NCI-H460 (cell line): ENCODE measurements at regions not wholly inside any gene's neighbourhood (a gene's known extent, or its start where the extent isn't known, plus 50 kb on each side); places are given as distances from the start of the nearest gene placed in this dataset.

Experiments
- DNase-seq: peaks from one replicate; pipeline ENCODE4 v3.0.0-alpha.2; 2016; ENCODE audit warnings: low read depth; ENCODE audit errors: extremely low read depth

DNA sequence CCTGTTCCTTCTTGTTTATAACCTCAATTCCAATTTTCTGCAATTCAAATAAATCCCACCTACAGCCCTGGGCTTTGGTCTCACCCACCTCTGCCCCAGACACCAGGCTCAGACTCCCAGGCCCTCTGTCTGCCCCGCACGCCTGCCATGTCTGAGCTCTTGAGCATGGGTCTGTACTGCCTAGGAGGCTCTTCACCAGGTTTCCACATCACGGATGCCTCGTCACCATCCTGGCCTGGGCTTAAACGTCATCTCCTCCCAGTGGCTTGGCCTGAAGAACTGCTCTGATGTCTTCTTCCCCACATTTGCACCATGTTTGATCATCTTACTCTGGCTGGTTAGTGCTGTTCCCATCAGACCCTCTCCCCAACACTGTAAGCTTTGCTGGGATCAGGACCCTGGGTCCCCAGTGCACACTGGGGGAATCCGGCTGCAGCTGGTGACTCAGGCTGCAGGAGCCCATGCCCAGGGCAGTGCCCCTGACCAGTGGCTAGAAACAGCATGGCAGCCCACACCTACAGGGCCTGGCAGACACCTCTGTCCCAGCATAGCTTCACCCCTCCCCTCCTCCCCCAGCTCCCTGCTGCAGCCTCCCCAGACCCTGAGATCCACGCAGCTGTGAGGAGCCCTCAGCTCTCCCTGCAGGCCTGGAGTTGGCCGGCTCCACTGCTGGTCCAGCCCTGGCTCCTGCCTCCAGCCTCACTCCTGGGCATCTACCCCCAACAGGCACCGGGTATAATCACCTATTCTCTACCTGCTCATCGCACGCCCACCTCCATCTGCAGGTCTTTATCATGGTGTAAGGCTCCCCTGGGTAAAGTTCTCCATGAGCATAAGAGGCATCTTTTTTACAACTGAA lies 162.8 kb upstream of the NSMCE3 start:
- no peak for DNase-seq

DNA sequence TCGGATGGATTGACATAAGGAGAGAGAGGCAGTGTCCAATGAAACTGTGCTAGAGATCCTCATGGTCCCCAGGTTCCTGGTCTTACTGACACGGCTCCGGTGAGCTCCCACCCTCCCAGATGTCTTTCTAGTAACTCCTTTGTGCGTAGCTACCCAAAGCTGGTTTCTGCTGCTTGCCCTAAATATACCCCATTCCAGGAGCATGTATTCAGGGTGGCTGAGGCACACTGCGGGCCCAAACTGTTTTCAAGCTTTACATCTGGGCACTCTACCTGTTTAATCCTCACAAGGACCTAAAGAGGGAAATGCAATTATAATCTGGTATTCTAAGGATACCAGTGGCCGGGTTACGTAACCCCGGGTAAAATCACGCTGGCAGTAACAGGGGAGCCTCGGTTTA lies 161.2 kb upstream of the NSMCE3 start:
- no peak for DNase-seq

DNA sequence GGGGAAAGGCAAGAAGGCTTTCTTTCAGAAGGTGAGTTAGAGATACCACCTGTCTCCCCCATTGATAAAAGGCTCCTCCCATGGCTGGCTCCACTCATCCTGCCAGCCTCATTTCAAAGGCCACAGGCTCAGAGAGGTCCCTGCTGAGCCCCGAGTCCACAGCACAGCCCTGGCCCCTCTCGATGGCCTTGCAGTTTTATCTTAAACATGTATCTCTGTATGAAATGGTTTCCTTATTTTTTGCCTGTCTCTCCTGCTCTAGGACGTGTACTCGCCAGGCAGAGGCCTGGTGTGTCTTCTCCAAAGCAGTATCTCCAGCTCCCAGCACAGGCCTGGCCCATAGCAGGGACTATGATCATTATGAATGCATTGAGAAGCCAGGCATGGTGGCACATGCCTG lies 160.5 kb upstream of the NSMCE3 start:
- no peak for DNase-seq

DNA sequence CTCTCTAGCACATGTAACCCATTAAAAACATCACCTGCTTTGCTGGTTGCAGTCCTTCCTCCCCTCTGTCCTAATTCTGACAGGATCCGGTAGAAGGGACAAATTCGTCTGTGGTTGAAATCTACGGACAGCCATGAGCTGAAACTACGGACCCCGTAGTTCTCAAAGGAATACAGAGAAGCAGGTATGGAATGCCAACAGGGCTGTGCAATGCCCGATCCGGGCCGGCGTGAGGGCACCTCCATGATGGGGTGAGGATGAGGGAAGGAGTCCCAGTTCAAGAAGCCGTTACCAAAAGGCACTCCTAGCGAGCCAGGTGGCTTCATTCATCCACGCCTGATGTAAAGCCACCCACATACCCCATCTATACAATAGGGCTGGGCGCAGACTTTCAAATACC lies 160.0 kb upstream of the NSMCE3 start:
- no peak for DNase-seq

DNA sequence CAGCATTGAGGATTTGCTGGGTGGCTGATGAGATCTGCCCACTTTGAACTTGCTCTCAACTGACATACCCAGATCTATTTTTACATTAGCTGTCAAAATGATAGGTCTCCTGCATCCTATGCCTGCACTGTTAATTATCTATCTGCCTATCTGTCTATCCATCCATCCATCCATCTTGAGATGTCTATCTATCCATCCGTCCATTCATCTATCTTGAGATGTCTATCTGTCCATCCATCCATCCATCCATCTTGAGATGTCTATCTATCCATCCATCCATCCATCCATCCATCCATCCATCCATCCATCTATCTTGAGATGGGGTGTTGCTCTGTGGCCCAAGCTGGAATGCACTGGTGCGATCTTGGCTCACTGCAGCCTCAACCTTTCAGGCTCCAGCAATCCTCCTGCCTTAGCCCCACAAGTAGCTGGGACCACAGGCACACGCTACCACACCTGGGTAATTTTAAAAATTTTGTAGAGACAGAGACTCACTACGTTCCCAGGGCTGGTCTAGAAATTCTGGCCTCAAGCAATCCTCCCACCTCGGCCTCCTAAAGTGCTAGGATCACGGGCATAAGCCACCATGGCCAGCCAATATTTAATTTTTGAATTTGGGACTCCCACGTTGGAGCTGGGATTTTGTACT lies 159.4 kb upstream of the NSMCE3 start:
- no peak for DNase-seq

DNA sequence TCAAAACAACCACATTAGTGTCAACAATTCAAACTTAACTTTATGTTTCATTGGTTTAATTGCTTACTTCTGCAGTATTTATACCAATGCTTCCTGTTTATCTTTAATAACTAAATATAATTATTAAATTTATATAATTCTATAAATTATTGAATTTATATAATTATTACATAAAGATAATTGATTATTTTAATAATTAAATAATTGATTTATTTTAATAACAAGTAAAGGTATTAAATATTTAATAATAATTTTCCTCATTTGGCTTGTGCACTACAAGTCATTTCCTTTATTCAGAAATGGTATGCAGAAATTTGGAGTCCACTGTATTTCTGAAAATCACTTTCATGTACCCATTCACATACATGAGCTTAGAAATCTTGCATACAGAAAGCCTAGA lies 156.2 kb upstream of the NSMCE3 start:
- no peak for DNase-seq

DNA sequence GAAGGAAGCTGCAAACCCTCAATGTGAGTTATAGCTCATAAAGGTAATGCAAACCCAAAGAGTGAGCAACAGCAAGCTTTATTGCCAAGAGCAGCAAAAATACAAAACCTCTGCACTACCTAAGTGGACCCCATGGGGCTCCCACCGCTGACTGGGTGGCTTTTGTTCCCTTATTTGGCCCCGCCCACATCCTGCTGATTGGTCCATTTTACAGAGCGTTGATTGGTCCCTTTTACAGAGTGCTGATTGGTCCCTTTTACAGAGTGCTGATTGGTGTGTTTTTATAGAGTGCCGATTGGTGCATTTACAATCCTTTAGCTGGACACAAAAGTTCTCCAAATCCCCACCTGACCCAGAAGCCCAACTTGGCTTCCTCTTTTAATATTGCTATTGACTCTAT lies 154.5 kb upstream of the NSMCE3 start:
- no peak for DNase-seq

DNA sequence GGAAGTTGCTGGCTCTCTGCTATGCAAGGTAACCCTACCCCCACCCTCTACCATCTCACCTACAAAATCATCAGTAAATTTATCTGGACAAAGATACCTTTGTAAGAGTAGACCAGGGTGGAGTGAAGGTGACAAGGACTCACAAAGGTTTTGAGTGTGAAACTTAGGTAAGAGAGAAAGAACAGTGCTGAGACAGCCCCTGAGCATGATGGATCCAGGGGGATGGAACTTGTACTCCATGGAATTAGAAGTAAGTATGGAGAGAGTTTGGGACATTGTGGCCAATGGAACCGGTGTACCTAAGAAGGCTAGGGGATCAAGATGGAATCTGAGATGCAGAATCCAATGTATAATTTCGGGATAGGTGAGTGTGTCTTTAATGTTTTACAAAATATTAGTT lies 153.0 kb upstream of the NSMCE3 start:
- DNase-seq = no peak

DNA sequence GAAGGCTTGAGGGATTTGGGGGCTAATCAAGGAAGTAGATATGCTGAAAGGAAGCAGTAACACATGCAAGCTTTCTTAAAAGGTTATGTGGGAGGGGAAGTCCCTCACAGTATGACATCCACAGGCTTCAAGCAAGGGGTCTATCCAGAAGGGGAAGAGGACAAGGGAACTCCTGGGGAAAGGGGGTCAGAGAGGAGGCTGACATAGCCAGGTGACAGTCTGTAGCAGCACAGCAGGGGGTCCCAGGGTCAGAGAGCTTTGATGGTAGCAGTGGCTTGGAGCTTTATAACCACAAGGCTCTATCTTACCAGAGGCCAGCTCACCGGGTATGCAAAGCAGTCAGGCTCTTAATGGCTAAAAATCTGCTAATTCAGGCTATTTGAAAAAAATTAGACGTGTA lies 150.6 kb upstream of the NSMCE3 start:
- DNase-seq = no peak

DNA sequence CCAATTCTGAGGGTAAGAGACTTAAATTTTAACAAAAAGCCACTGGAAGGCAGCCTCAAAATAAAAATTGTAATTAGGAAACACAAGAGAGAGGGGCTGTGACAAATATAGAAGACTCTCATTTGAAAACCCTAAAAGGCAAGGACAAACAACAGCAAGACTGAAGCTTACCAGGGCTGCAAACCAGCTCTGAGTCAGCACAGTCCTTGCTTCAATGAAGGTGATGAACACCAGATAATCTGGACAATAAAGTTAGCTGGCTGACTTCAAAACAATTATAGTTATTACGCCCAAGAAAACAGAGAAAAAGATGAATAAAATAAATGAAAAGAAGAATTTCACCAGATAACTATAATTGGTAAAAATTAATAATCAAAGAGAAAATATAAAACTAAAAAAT lies 149.3 kb upstream of the NSMCE3 start:
- no peak for DNase-seq

DNA sequence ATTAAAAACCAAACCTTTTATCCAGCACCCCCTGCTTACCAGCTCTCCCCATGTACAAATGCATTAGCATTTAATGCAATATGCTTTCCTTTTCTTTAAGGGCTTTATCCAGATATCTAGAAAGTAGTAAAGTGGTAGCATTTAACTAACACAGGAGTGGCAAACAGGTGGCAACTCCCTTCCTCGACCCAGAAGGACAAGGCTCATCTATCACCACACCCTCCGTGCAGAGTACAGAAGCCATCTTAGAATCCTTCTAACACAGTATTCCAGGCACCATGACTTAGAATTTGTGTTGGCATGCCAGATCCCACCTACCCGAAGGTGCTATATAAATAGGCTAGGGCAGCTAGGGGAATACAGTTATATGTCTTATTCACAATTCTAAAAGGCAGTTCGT lies 148.6 kb upstream of the NSMCE3 start:
- DNase-seq = no peak

DNA sequence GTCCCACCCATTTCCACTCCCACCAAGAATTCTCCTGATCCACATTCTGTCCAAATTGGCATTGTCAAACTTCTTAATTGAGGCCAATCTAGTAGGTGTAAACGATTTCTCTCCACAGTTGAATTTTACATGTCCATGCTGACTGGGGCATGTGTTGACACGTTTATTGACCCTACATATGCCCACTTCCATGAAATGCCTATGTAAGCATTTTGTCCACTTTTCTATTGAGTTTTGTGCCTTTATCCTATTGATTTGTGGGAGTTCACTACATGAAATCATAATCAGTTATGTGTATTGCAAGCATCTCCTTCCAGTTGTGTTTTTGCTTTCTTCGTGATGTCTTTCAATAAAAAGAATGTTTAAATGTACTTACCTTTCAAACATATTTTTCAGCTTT lies 141.7 kb upstream of the NSMCE3 start:
- DNase-seq = no peak

DNA sequence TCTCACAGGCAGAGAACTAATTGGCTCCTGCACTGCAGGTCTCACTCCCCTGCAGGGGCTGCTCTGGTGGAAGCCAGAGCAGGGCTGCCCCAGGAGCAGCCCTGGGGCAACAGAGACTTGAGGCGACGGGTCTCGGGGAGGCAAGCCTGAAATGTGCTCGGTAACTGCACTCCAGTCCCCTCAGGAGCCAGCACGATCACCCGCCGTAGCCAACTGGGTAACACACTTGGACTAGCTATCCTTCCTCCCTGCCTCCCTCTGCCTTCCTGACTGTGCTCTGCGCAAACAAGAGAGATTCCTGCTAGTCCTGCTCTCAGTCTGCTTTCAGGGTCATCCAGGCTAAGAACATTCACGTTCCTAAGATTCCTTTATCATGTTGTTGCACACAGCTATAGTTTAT lies 140.7 kb upstream of the NSMCE3 start:
- DNase-seq = no peak

DNA sequence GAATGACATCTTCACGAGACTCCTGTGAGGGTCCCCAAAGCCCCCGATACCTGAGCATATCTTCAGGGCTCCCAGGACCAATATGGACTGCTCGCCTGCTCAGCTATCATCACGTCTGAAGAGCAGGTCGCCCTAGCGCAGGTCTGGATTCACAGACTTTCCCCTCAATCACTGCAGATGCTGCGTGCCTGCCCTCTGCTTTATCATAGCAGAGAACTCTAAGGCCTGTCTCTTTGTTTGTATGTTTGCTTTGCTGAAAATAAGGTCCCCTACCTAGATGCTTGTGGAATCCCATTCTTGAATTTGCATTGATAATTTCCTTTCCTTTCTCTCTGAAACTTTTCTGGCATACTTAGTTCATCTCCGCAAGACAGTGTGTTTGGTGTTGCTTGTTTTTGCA lies 140.3 kb upstream of the NSMCE3 start:
- DNase-seq = no peak

DNA sequence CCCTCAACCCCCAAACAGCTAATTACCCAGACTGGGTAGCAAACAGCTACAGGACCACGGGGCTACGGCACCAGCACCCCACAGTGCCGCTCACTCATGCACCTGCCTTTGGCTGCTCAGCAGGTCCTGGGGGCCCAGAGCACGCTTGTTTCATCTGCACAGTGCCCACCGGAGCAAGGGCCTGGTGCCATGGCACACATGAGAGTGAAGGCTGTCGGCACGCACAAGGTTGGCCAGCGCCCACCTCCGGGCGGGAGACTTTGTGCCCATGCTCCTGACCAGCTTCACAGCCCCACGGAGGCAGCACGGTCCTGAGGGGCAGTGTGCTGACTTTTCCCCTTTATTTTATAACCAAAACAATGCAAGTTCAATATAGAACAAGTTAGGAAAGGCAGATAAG lies 135.9 kb upstream of the NSMCE3 start:
- no peak for DNase-seq

DNA sequence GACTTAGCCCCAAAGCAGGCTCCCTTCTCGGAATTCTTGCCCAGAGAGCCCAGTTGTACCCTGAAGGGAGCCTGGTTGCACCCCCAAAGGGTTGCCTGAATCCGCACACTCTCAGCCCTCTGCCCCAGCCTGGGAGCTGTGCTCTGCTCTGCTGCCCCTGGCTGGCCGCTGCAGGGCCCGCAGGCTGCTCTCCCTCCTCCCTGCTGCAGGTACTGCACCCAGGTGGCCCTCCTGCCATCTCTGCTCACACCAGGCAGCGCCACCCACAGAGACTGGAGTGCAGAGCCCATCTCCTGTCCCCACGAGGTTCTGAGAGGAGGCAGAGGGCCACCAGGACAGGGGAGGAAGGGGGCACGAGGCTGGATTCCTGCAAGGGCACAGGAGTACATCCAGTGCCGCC lies 134.2 kb upstream of the NSMCE3 start:
- no peak for DNase-seq

DNA sequence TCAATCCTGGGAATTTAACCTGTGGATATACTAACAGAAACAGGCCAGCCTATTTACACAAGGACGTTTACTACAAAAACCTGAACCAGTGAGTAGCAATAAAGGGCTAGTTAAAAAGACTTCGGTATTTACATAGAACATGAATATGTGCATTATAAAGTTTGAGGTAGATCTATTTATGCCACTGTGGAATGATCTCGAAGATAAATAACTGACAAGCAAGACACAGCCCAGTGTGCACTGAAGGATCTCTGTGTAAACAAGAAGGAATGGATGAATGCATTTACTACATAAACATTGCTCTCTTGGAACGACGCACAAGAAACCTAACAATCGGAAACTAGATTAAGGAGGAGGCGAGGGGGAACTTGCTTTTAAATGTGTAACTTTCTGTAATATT lies 132.0 kb upstream of the NSMCE3 start:
- no peak for DNase-seq

DNA sequence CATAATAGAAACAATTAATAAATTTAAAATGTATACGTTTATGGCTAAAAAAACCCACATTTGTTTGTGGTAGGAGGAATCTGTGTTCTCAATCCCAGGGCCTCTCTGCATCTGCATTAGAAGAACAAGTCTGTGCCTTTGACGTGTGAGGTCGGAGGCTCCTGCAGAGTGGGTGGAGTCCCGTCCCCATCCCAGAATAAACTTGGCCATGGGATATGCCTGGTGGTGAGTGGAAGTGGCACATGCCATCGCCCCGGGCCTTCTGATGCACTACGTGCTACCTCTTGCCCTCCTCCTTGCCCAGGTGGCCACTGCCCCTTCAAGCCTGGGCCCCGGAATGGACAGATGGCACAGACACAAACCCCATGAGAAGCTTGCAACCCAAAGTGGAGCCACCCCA lies 131.1 kb upstream of the NSMCE3 start:
- no peak for DNase-seq

DNA sequence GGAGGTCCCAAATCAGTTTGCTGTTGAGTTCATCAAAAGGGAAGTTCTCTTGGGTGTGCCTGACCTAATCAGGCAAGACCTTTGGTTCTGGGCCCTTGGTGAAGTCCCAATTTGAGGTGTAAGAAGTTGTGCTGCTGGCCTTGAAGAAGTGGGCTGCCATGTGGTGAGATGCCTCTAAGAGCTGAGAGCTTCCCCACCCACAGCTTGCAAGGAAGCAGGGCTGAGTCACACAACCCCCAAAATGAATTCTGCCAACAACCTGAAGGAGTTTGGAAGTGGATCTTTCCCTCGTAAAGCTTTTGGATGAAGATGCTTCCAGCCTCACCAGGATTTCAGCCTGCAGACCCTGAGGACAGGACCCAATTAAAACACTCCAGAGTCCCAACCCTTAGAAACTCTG lies 129.3 kb upstream of the NSMCE3 start:
- no peak for DNase-seq

DNA sequence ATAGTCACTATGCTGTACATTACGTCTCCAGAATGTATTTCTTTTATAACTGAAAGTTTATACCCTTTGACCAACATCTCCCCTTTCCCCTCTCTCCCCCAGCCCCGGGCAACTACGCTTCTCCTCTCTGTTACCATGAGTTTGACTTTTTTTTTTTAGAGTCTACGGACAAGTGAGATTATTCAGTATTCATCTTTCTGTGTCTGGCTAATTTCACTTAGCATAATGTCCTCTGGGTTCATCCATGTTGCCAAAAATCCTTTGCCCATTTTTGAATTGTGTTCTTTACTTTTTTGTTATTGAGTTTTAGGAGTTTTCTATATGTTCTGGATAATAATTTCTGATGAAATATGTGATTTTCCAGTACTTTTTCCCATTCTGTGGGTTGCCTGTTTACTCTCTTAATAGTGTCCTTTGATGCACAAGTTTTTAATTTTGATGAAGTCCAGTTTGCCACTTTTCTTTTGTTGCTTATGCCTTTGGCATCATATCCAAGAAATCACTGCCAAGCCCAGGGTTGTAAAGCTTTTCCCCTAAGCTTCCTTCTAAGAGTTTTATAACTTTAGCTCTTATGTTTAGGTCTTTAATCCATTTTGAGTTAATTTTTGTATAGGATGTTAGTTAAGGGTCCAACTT lies 126.7 kb upstream of the NSMCE3 start:
- no peak for DNase-seq

DNA sequence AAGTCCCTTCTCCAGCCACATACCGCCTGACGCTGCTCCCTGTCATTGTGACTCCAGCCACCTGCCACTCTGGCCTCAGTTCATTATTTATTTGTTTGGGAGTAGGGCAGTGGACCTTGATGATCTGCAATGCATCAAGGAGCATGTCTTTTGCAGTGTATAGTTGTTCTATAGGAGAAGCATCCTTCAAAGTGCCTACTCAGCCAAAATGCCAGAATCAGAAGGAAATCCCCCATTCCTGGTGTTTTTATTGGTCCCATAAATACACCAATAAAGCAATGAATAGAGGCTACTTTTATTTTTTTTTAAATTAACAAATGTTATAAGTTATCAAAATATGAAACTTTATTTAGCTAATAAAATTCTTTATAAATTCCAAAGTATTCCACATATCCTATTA lies 123.8 kb upstream of the NSMCE3 start:
- DNase-seq = no peak

DNA sequence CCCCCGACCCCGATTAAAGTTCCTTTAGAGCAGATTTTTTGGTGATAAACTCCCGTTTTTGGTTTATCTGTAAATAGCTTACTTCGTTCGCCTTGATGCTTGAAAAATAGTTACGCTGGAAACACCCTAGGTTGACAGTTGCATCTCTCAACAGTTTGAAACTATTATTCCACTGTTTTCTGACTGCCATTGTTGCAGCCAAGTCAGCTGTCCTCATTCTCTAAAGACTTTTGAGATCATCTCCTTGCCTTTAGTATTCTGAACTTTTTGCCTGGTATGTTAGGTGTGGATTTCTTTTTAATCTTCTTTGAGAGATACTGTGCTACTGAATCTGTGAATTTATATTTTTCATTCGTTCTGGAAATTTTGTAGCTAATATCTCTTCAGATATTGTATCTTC lies 122.7 kb upstream of the NSMCE3 start:
- DNase-seq = no peak
